Stimulated activated memory B cell treated with anti-CD40 and anti-IgM and Interleukin-4, amounts not matched to agents 10 μg/mL and 1 μg/mL and 100 μg/mL, for 72 hours (primary cell): ENCODE measurements at regions not wholly inside any gene's neighbourhood (a gene's known extent, or its start where the extent isn't known, plus 50 kb on each side); places are given as distances from the start of the nearest gene placed in this dataset.

Source experiments
- ATAC-seq: fragments of 150-1000 bp; cut with Tn5 transposase; 2 replicates; pipeline ENCODE4 v1.10.0; 2021
- H3K27ac Mint-ChIP-seq: one replicate; pipeline ENCODE4 v1.8.0; 2022; ENCODE audit warnings: mild to moderate bottlenecking, mixed read lengths
- H3K27me3 Mint-ChIP-seq: one replicate; pipeline ENCODE4 v1.8.0; 2022; ENCODE audit warnings: mixed read lengths
- H3K36me3 Mint-ChIP-seq: one replicate; pipeline ENCODE4 v1.8.0; 2022; ENCODE audit warnings: mixed read lengths
- H3K4me1 Mint-ChIP-seq: one replicate; pipeline ENCODE4 v1.8.0; 2022; ENCODE audit warnings: mixed read lengths
- H3K4me3 Mint-ChIP-seq: one replicate; pipeline ENCODE4 v1.8.0; 2022; ENCODE audit warnings: mild to moderate bottlenecking, moderate library complexity, mixed read lengths
- H3K9me3 Mint-ChIP-seq: one replicate; pipeline ENCODE4 v1.8.0; 2022; ENCODE audit warnings: mixed read lengths

DNA sequence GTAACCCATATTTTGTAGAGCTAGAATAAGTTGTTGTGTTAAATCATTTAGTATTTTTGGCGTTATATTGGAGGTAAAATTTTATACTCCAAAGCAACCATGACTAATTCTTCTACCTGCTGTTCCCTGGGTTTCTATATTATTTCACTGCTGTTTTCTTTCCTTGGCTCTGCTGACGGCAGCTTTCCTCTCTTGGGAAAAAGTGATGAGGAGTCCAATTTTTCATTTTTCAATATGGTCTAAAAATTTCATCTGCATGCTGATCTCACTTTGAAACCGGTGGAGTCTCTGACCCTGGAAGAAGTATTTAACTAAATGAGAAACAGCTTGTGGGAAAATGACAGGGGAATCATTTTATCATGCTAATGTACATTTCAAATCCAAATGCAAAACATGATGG is 110.2 kb downstream of the IFI44 start:
- no peak for ATAC-seq
- H3K36me3 Mint-ChIP-seq = no peaks in the 10 kb centered on the region
- H3K4me3 Mint-ChIP-seq = no peak overlapping the region
- H3K9me3 Mint-ChIP-seq = peaks cover 2% of the 10 kb centered on the region
- H3K27ac Mint-ChIP-seq = no peak overlapping the region
- H3K27me3 Mint-ChIP-seq = no peaks in the 10 kb centered on the region
- H3K4me1 Mint-ChIP-seq = no peaks in the 10 kb centered on the region

DNA sequence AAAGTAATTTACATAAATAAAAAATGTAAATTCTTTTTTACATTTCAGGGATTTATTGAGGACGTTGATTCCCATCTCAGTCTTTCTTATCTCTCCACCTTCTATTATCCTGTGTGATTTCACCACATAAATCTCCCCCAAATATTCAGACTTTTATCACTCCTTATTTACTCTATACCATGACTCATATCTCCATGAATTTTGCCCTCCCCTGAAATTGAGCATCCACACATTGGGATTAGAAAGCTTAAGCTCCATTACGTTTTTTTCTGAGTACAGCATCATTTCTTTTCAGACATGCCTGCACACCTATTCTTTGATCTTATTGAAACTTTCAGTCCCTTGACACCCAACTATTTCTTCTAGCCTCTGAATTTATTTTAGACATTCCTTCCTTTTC is 111.2 kb downstream of the IFI44 start:
- no peaks in the 10 kb centered on the region for H3K36me3 Mint-ChIP-seq
- no peak overlapping the region for H3K4me3 Mint-ChIP-seq
- H3K9me3 Mint-ChIP-seq = peaks cover 5% of the 10 kb centered on the region
- H3K4me1 Mint-ChIP-seq = no peaks in the 10 kb centered on the region
- ATAC-seq = no peak
- H3K27ac Mint-ChIP-seq = no peak overlapping the region
- no peaks in the 10 kb centered on the region for H3K27me3 Mint-ChIP-seq

DNA sequence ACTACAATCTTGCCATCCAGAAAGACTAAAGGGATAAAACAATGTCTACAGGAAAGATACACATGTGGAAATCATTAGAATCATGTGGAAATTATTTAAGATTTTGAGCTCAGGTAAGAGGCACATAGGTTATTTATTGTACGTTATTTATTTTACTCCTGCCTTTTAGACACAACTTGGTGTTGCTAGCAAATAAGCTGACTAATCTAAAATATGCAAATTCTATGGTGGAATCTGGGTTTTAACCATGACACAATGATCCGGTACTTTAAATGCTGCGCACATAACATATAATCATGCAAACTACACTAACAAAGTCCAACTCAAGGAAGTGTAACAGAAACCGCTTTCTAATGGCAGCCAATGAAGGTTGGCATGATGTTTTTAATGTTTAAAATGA is 112.5 kb downstream of the IFI44 start:
- Mint-ChIP-seq H3K27me3 (no peaks in the 10 kb centered on the region), H3K9me3 (peaks cover 5% of the 10 kb centered on the region), H3K36me3 (no peaks in the 10 kb centered on the region), H3K27ac (no peak overlapping the region), H3K4me1 (no peaks in the 10 kb centered on the region), H3K4me3 (no peak overlapping the region)
- no peak for ATAC-seq

DNA sequence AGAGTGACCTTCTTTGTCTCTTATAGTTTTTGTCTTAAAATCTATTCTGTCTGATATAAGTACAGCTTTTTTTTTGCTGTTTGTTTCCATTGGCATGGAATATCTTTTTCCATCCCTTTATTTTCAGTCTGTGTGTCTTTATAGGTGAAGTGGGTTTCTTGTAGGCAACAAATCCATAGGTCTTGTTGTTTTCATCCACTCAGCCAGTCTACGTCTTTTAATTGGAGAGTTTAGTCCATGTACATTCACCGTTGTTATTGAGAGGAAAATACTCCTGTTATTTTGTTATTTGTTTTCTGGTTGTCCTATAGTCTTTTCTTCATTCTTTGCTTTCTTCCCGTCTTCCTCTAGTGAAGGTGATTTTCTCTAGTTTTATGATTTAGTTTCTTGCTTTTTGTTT is 115.9 kb downstream of the IFI44 start:
- Mint-ChIP-seq H3K27me3 (no peaks in the 10 kb centered on the region), H3K27ac (no peak overlapping the region), H3K36me3 (no peaks in the 10 kb centered on the region), H3K4me3 (no peak overlapping the region), H3K4me1 (no peaks in the 10 kb centered on the region), H3K9me3 (peaks cover 5% of the 10 kb centered on the region)
- no peak for ATAC-seq

DNA sequence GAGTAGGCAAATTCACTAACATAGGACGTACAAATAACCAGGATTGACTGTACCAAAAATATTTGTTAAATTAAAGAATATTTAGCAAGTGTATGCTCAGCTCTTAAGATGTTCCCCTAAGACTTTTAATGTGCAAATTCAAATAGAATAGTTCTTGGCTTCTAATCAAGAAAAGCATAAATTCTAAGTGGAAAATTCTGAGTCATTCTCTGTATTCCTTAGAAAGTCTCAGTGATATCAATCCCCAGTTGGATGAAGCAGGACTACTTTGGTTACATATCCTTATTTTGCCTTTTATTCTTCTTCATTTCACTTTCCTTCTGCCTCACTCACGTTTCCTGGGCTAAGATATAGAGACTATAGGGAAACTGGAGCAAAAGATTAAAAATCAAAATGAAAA is 130.2 kb downstream of the IFI44 start:
- H3K4me1 Mint-ChIP-seq = no peaks in the 10 kb centered on the region
- H3K27me3 Mint-ChIP-seq = peaks cover 9% of the 10 kb centered on the region
- H3K9me3 Mint-ChIP-seq = no peaks in the 10 kb centered on the region
- H3K27ac Mint-ChIP-seq = no peak overlapping the region
- no peak overlapping the region for H3K4me3 Mint-ChIP-seq
- no peaks in the 10 kb centered on the region for H3K36me3 Mint-ChIP-seq
- ATAC-seq = no peak

DNA sequence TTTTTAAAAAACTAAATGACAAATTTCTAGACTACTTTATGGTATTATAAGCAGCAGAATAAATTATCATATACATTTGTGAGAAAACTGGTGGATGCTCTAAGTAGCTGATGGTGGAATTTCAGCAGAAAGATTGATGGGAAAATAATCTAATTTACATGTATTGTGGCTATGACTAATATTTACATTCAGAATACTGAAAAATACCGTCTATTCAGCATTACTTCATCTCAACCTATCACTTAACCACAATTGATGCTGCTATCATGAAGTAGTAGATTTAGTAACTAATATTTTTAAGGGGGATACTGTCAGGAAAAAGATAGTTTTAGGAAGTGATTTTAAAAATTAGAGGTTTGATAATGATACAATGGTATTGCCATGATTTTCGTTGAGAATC is 137.9 kb downstream of the IFI44 start:
- Mint-ChIP-seq H3K9me3 (peaks cover 2% of the 10 kb centered on the region), H3K27ac (no peak overlapping the region), H3K4me3 (no peak overlapping the region), H3K27me3 (no peaks in the 10 kb centered on the region), H3K4me1 (no peaks in the 10 kb centered on the region), H3K36me3 (no peaks in the 10 kb centered on the region)
- no peak for ATAC-seq

DNA sequence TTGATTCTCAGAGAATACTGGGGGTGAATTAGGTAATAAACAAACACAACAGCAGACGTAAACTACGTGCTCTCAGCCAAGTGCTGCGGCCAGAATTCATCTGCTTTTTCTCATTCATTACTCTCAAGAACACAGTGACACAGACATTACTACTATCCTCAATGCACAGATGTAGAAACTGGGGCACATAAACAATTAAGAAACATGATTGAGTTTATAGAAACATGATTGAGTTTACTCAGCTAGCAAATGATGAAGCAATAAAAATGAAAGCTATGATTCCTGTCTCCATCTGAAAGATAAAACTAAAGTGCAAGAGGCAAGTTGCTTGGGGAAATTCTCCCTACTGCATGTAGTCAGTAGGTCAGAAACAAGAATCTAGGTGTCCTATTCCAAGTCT is 140.5 kb downstream of the IFI44 start:
- H3K4me3 Mint-ChIP-seq = no peak overlapping the region
- ATAC-seq = no peak
- H3K4me1 Mint-ChIP-seq = no peaks in the 10 kb centered on the region
- H3K27ac Mint-ChIP-seq = no peak overlapping the region
- no peaks in the 10 kb centered on the region for H3K27me3 Mint-ChIP-seq
- H3K9me3 Mint-ChIP-seq = peaks cover 2% of the 10 kb centered on the region
- H3K36me3 Mint-ChIP-seq = no peaks in the 10 kb centered on the region

DNA sequence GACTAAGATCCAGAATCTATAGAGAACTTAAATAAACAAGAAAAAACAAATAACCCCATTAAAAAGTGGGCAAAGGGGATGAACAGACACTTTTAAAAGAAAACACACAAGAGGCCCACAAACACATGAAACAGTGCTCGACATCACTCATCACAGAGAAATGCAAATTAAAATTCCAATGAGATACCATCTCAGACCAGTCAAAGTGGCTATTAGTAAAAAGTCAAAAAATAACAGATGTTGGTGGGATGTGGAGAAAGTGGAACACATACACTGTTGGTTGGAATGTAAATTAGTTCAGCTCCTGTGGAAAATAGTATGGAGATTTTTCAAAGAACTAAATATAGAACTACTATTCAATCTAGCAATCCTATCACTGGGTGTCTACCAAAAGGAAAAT is 143.1 kb downstream of the IFI44 start:
- Mint-ChIP-seq H3K9me3 (peaks cover 2% of the 10 kb centered on the region), H3K36me3 (no peaks in the 10 kb centered on the region), H3K27me3 (no peaks in the 10 kb centered on the region), H3K4me3 (no peak overlapping the region), H3K4me1 (no peaks in the 10 kb centered on the region), H3K27ac (no peak overlapping the region)
- no peak for ATAC-seq

DNA sequence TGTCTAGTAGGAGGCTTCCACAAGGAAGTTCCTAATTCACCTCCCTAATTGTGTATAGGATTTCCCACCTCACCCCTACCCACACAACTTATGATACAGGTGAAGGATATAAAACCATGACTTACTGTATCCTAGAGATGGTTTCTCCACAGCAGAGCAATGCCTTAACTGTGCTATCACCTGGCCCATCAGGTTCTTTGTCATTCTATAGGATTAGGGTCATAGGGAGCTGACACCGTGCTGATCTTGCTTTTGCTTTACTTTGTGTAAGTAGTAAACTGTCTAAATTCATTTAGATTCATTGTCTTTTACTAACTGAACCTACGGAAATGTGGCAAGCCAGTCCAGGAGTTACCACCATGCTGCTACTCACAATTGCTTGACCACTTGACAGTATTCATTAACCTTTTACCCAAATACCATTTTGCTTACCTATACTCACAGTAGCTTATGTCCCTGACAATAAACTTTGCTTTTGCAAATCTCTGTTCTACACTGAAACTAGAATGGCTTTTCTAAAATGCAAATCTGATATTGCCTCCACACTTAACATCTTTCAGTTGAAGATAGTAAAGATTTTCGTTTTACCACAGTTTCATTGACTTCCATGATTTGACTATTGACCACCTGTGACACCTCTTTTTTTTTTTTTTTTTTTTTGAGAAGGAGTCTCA is 147.6 kb downstream of the IFI44 start:
- no peaks in the 10 kb centered on the region for H3K4me1 Mint-ChIP-seq
- no peak overlapping the region for H3K27ac Mint-ChIP-seq
- ATAC-seq = peak; percentile 41
- H3K4me3 Mint-ChIP-seq = no peak overlapping the region
- no peaks in the 10 kb centered on the region for H3K27me3 Mint-ChIP-seq
- H3K36me3 Mint-ChIP-seq = no peaks in the 10 kb centered on the region
- no peaks in the 10 kb centered on the region for H3K9me3 Mint-ChIP-seq

DNA sequence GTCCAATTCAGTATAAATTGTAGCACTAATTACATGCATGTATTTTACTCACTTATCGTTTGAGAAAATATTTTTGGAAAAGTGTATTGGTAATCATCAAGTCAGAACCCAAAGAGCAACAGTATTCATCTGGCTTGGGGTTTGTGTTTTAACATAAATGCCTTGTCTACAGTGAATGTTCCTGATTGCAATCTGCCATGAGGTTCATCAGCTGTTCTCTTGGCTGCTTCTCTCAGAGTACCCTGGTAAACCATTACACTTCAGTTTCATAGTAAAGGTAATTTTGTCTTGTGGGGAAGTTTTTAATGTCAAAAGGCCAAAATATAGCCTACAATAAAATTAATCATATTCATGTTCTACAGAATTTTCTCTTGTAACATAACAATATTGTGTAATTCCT is 150.3 kb downstream of the IFI44 start:
- Mint-ChIP-seq H3K9me3 (no peaks in the 10 kb centered on the region), H3K4me3 (no peak overlapping the region), H3K36me3 (no peaks in the 10 kb centered on the region), H3K27ac (no peak overlapping the region), H3K4me1 (no peaks in the 10 kb centered on the region), H3K27me3 (no peaks in the 10 kb centered on the region)
- no peak for ATAC-seq

DNA sequence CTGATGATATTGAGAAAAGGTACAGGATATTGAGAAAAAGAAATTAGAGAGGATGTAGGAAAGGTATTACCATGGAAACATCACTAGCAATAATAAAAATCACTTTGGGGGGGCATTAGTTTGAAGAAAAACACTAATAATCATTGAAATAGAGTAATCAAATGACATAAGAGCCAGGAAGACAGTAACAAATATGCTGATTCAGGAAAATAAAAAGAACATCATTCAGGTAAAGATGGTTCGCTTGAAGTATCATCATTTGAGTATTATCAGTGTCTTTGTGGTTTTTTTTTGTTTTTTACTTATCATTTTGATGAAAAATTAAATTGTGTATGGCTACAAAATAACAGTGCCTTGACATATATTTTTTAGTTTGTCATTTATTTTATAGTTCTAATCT is 164.5 kb downstream of the IFI44 start:
- no peaks in the 10 kb centered on the region for H3K36me3 Mint-ChIP-seq
- H3K4me1 Mint-ChIP-seq = no peaks in the 10 kb centered on the region
- H3K27me3 Mint-ChIP-seq = no peaks in the 10 kb centered on the region
- ATAC-seq = no peak
- no peaks in the 10 kb centered on the region for H3K9me3 Mint-ChIP-seq
- H3K4me3 Mint-ChIP-seq = no peak overlapping the region
- no peak overlapping the region for H3K27ac Mint-ChIP-seq

DNA sequence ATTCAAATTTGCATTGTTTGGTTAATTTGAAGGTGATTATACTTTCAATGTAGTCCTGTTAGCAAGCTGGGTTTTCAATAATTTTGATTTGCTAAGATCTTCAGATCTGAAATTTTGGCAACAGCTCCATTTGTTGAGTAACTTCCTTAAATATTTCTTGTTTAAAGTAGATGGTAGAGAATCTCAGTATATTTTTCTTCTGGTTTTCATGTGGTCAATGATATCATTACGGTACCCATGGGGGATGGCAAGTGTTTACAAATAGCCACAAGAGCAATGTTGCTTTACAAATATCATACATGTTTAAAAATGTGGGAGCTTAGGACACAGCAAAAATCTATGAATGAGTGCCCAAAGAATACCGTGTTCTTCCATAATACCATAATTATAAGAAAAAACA is 175.9 kb downstream of the IFI44 start:
- Mint-ChIP-seq H3K27me3 (no peaks in the 10 kb centered on the region), H3K4me3 (no peak overlapping the region), H3K36me3 (no peaks in the 10 kb centered on the region), H3K9me3 (no peaks in the 10 kb centered on the region), H3K27ac (no peak overlapping the region), H3K4me1 (no peaks in the 10 kb centered on the region)
- ATAC-seq = no peak

DNA sequence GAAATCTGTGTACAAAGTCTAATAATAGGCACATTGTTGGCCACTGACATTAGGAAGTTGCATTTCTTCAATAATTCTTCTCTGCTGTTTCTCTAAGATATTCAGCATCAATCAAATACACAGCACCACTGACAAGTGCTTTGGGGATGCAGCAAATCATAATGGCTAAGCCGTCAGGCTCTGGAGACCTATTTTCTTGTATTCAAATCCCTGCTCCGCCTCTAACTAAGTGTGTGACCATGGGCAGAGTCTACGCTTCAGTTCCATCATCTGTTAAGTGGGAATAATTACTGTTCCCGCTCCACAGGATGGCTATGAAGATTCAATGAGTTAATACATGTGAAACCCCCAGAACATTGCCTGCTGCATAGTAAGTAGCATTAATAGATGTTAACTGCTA is 176.9 kb downstream of the ADGRL4 start:
- Mint-ChIP-seq H3K27ac (no peak overlapping the region), H3K36me3 (no peaks in the 10 kb centered on the region), H3K4me3 (no peak overlapping the region), H3K4me1 (no peaks in the 10 kb centered on the region), H3K9me3 (no peaks in the 10 kb centered on the region), H3K27me3 (peaks cover 11% of the 10 kb centered on the region)
- ATAC-seq = no peak

DNA sequence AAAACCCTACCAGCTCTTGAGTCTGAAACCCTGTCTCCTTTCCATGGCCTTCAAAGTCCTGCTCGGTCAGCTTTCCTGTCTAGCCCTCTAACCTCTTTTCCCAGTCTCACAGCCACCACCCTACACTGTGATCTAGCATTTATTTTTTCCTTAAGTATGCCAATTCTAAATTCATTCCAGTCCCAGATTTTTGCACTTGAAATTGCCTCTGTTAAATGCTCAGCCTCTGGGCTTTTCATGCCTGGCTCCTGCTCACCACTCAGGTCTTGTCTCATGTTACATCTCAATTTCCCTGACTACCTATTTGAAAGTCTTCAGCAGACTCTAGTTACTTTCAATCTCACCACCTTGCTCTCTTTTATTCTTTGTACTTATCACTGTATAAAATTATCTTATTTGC is 176.2 kb downstream of the ADGRL4 start:
- H3K9me3 Mint-ChIP-seq = no peaks in the 10 kb centered on the region
- no peaks in the 10 kb centered on the region for H3K36me3 Mint-ChIP-seq
- H3K27me3 Mint-ChIP-seq = peaks cover 11% of the 10 kb centered on the region
- no peaks in the 10 kb centered on the region for H3K4me1 Mint-ChIP-seq
- no peak overlapping the region for H3K4me3 Mint-ChIP-seq
- no peak overlapping the region for H3K27ac Mint-ChIP-seq
- ATAC-seq = no peak

DNA sequence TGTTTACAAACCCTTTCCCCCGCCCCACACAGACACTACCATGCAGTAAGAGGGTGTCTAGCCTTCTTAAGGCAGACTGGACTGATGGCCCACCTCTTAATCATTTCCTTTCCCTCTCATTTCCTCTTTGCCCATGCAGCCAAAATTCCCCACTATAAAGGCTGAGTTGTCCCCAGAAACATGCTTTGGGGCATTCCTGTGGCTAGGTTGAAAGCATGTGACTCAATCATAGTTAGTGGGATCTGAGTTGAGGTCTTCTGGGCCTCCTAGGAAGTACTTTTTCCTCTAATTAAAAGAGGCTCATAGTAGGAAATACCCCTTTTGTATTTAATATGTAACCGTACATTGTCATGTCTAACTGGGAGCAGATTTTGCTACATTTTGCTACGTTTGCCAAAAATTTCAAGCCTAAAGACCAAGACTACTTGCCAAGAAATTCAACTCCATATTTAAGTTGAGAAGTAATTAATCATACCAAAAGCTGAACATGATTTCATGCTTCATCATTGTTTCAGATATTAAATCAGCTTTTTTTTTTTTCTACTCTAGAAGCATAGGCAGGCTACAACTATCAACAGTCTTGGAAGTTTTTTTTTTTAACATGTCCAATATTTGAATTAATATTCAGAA is 174.7 kb downstream of the ADGRL4 start:
- no peaks in the 10 kb centered on the region for H3K4me1 Mint-ChIP-seq
- H3K4me3 Mint-ChIP-seq = no peak overlapping the region
- H3K36me3 Mint-ChIP-seq = no peaks in the 10 kb centered on the region
- H3K27me3 Mint-ChIP-seq = peaks cover 11% of the 10 kb centered on the region
- no peaks in the 10 kb centered on the region for H3K9me3 Mint-ChIP-seq
- no peak for ATAC-seq
- H3K27ac Mint-ChIP-seq = no peak overlapping the region

DNA sequence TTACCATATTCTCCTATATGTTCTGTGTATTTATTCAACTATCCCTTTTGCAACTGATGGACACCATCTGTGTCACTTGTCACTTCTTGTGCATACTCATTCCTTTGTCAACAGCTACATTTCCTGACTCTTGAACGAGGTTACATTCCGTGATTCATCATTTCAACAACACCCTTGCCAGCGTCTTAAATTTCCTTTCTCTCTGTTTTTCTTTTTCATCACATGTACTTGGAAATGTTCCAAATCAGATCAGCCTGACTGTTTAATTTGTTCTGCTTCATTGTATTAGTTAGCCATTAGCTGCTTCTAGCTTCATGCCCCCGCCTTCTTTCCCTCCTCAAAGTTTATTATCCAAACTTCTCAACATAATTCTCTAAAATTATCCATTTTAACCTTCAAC is 173.0 kb downstream of the ADGRL4 start:
- Mint-ChIP-seq H3K4me1 (no peaks in the 10 kb centered on the region), H3K9me3 (no peaks in the 10 kb centered on the region), H3K27me3 (peaks cover 11% of the 10 kb centered on the region), H3K4me3 (no peak overlapping the region), H3K36me3 (no peaks in the 10 kb centered on the region), H3K27ac (no peak overlapping the region)
- ATAC-seq = no peak
